Lung (tissue), 11 donors: ENCODE measurements at regions not wholly inside any gene's neighbourhood (a gene's known extent, or its start where the extent isn't known, plus 50 kb on each side); places are given as distances from the start of the nearest gene placed in this dataset.

ENCODE experiments used
- ATAC-seq: fragments of 200-7000 bp; cut with Tn5 transposase; one replicate; pipeline ENCODE4 v1.9.1; 2020; ENCODE audit warnings: moderate number of reproducible peaks; ENCODE audit not compliant: insufficient read depth, low FRiP score
- DNase-seq, 3 donors: peaks; one replicate each; pipeline ENCODE4 v3.0.0-alpha.2; 2013 to 2017
- H3K27ac ChIP-seq, 2 donors: one replicate each; pipeline ENCODE4 v1.5.1; 2013; ENCODE audit warnings: mild to moderate bottlenecking in 2 of 2, moderate library complexity in 2 of 2, control low read depth in 1 of 2, inconsistent platforms in 1 of 2, low read depth in 1 of 2, low read length in 1 of 2
- H3K27me3 ChIP-seq, 3 donors: one replicate each; pipeline ENCODE4 v1.5.1; 2013; ENCODE audit warnings: low read length in 2 of 3; ENCODE audit not compliant: control insufficient read depth in 3 of 3, insufficient read depth in 3 of 3
- H3K36me3 ChIP-seq, 4 donors: one replicate each; pipeline ENCODE4 v1.5.1; 2013; ENCODE audit warnings: low read length in 4 of 4, mild to moderate bottlenecking in 1 of 4, moderate library complexity in 1 of 4; ENCODE audit not compliant: control insufficient read depth in 4 of 4, insufficient read depth in 4 of 4
- H3K4me1 ChIP-seq, 5 donors: one replicate each; pipeline ENCODE4 v1.5.1; 2013; ENCODE audit warnings: low read length in 5 of 5, mild to moderate bottlenecking in 2 of 5, moderate library complexity in 1 of 5; ENCODE audit not compliant: control insufficient read depth in 5 of 5, insufficient read depth in 5 of 5
- H3K4me3 ChIP-seq: one replicate; pipeline ENCODE4 v1.5.1; 2013; ENCODE audit warnings: mild to moderate bottlenecking, control low read depth, moderate library complexity
- H3K9ac ChIP-seq, 2 donors: one replicate each; pipeline ENCODE4 v1.5.1; 2013; ENCODE audit warnings: low read length in 2 of 2, control low read depth in 1 of 2; ENCODE audit not compliant: insufficient read depth in 1 of 2
- H3K9me3 ChIP-seq, 4 donors: one replicate each; pipeline ENCODE4 v1.5.1; 2013; ENCODE audit warnings: low read length in 3 of 4, mild to moderate bottlenecking in 1 of 4, moderate library complexity in 1 of 4; ENCODE audit not compliant: control insufficient read depth in 4 of 4, insufficient read depth in 3 of 4
- WGBS, 2 donors: extraction: QIAGEN DNeasy Blood & Tissue Kit; methylation state at CpG; one replicate each; pipeline ENCODE4 v1.1.7; 2013; 5-methylcytosine and 5-hydroxymethylcytosine counted together
- TF ChIP-seq, protein P1 (sequence below): IDR thresholded peaks from 2 replicates; pipeline ENCODE4 v1.5.1; 2012; ENCODE audit warnings: mild to moderate bottlenecking; ENCODE audit errors: control extremely low read depth, extremely low read depth
- donor health status: control.
- donor health status: control.
- donor health status: Bipolar disorder and iron deficiency.
- donor health status: healthy.
- donor health status: DM: yes; HTN: yes; CAD: no.

DNA sequence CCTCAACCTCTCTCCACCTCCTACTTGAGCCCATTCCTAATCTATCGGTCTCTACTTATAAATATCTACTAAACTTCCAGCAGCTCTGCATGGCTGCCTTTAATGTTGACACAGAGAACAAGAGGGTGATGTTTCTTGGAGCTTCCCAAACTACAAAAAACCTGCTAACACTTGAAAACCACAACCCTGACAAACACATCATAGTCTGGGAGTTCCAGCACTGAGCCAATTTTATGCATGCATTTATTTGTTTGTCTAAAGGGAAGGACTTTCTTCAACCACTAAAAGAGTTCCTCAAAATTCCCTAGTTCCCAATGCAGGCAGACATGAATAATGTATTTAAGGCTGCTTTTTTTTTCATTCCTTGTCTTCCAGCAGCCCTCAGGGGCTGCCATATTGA lies 331.8 kb upstream of the XYLT1 start:
- Histone ChIP-seq H3K36me3 (no peaks in the 10 kb centered on the region), H3K4me3 (no peak overlapping the region), H3K9me3 (no peaks in the 10 kb centered on the region), H3K27ac (no peak overlapping the region), H3K9ac (no peak overlapping the region), H3K4me1 (no peaks in the 10 kb centered on the region), H3K27me3 (peaks cover 0 to 3% (median 0%) of the 10 kb centered on the region in 3 donors)
- TF ChIP-seq, protein P1, sequence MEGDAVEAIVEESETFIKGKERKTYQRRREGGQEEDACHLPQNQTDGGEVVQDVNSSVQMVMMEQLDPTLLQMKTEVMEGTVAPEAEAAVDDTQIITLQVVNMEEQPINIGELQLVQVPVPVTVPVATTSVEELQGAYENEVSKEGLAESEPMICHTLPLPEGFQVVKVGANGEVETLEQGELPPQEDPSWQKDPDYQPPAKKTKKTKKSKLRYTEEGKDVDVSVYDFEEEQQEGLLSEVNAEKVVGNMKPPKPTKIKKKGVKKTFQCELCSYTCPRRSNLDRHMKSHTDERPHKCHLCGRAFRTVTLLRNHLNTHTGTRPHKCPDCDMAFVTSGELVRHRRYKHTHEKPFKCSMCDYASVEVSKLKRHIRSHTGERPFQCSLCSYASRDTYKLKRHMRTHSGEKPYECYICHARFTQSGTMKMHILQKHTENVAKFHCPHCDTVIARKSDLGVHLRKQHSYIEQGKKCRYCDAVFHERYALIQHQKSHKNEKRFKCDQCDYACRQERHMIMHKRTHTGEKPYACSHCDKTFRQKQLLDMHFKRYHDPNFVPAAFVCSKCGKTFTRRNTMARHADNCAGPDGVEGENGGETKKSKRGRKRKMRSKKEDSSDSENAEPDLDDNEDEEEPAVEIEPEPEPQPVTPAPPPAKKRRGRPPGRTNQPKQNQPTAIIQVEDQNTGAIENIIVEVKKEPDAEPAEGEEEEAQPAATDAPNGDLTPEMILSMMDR: no peak
- no peak for DNase-seq
- no peak for ATAC-seq
- 84 to 85% methylated on average over 1 of the region's 1 CpG for WGBS, 2 donors

DNA sequence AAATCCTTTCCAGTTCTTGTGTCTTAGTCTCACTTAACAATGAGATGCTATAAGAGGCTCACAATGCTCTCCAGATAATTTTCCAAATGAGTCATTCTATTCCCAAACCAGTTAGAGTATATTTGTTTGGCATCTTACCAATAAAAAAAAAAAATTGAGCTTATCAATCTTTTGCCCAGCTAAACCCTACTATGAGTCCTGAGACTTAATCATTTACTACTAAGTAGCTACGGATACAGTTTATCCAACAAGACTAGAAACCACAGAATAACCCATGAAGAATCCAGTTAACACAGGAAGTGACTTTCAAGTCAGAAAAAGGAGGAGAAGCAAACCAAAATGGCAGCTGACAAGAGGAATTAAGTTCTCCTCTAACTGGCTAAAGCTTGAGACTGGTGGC lies 330.3 kb upstream of the XYLT1 start:
- 73 to 86% methylated on average over 1 of the region's 1 CpG for WGBS, 2 donors
- Histone ChIP-seq H3K9me3 (no peaks in the 10 kb centered on the region), H3K4me1 (no peaks in the 10 kb centered on the region), H3K27ac (no peak overlapping the region), H3K4me3 (no peak overlapping the region), H3K36me3 (no peaks in the 10 kb centered on the region), H3K9ac (no peak overlapping the region), H3K27me3 (peaks cover 0 to 3% (median 0%) of the 10 kb centered on the region in 3 donors)
- no peak for ATAC-seq
- DNase-seq: no peak
- TF ChIP-seq, protein P1: no peak

DNA sequence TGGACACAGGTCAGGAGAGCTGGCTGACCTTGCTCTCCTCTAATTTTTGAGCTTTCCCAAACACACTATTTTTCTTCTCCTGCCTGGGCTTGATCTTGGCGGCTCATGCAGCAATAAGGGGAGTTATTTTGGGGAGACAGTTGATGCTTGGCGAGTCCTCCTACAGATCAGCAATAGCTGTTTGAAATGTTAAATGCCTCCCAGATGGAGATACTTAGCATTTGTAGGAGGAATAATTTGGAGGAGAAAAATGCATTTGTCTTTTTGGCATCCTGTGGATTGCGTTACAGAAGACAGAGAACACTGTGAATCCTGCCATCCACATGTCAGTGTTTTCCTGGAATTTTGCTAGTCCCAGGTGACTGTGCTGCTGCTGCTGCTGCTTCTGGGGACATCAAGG lies 328.0 kb upstream of the XYLT1 start:
- H3K4me3 ChIP-seq: no peak overlapping the region
- DNase-seq: peak in 1 of 3 donors; percentile 8
- H3K4me1 ChIP-seq: no peaks in the 10 kb centered on the region
- 56 to 68% methylated on average over 3 of the region's 3 CpGs for WGBS, 2 donors
- H3K36me3 ChIP-seq: no peaks in the 10 kb centered on the region
- H3K27ac ChIP-seq: no peak overlapping the region
- no peak overlapping the region for H3K9ac ChIP-seq
- no peak for ATAC-seq
- H3K27me3 ChIP-seq: no peaks in the 10 kb centered on the region
- no peaks in the 10 kb centered on the region for H3K9me3 ChIP-seq
- TF ChIP-seq, protein P1: no peak

DNA sequence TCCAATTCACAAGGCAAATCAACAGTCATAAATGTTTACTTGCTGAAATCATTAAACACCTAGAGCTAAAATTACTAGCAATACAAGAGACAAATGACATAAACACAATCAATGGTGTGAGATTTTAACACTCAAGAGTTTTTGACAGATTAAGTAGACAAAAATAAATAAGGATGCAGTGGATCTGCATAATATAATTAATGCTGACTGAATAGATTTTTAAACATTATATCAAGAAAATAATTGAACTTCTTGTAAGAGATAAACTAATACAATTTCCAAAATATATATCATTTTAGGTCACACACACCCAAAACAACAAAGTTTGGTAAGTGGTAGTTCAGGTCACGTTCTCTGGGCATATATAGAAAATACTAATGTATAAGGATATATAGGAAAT lies 322.6 kb upstream of the XYLT1 start:
- DNase-seq (no peak), ATAC-seq (no peak)

More for the DNA sequence above, 322.6 kb upstream of the XYLT1 start:
- Histone ChIP-seq H3K9me3 (peaks cover 0 to 2% (median 0%) of the 10 kb centered on the region in 4 donors), H3K36me3 (no peaks in the 10 kb centered on the region), H3K27ac (no peak overlapping the region), H3K9ac (no peak overlapping the region), H3K4me1 (no peaks in the 10 kb centered on the region), H3K4me3 (no peak overlapping the region), H3K27me3 (peaks cover 0 to 3% (median 0%) of the 10 kb centered on the region in 3 donors)
- 69 to 81% methylated on average over 1 of the region's 1 CpG for WGBS, 2 donors
- TF ChIP-seq, protein P1: no peak
